ENCODE measurements at regions not wholly inside any gene's neighbourhood (a gene's known extent, or its start where the extent isn't known, plus 50 kb on each side); places are given as distances from the start of the nearest gene placed in this dataset.

DNA sequence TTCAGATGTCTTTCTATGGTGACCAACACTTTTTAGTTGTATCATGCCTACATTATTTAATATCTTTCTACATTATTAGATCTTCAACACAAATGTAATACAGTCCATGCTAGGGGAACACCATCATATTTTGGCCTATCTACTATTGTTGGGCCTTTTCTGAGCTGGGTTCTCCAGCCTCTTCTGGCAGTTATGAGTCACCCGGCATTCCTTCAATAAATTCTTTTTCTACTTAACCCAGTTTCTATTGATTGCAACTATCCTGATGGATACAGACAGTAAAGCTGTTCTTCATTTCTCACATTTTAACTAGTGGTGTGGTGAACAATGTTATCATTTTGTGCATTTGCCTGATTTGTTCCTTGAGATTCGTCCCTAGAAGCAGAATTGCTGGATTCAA lies 529.3 kb downstream of the BNC2 start:
- no peak for TF ChIP-seq CTCF (conservative IDR thresholded peaks at IDR 0.05 in 1 of 2, IDR thresholded peaks at IDR 0.05 in 1 of 2; ENCODE audit: low read depth in 1 of 2, low read length in 2 of 2)
- no peak for TF ChIP-seq EZH2 (IDR thresholded peaks at IDR 0.05; ENCODE audit: low read length, missing control alignments)

Data from fibroblast of lung (primary cell).